ENCODE measurements at regions not wholly inside any gene's neighbourhood (a gene's known extent, or its start where the extent isn't known, plus 50 kb on each side); places are given as distances from the start of the nearest gene placed in this dataset.

DNA sequence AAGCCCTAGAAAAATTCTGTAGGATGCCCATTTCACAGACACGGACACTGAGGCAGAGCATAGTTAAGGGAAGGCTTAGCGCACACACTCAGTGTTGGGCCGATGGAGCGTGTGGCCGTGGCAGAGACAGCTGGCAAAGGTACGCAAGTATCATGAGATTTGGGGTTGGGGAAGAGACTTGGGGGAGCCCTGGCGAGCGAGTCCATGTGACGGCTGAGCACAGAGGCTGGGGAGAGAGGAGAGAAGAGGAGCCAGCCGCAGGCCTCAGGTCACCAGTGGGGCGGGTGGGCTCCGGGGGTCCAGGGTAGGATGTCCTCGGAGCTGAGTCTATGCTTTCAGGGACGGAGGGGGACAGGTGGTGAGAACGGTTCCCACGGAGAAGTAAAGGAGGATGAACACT is 311.3 kb downstream of the CTTN start:
- TF ChIP-seq, protein P1, sequence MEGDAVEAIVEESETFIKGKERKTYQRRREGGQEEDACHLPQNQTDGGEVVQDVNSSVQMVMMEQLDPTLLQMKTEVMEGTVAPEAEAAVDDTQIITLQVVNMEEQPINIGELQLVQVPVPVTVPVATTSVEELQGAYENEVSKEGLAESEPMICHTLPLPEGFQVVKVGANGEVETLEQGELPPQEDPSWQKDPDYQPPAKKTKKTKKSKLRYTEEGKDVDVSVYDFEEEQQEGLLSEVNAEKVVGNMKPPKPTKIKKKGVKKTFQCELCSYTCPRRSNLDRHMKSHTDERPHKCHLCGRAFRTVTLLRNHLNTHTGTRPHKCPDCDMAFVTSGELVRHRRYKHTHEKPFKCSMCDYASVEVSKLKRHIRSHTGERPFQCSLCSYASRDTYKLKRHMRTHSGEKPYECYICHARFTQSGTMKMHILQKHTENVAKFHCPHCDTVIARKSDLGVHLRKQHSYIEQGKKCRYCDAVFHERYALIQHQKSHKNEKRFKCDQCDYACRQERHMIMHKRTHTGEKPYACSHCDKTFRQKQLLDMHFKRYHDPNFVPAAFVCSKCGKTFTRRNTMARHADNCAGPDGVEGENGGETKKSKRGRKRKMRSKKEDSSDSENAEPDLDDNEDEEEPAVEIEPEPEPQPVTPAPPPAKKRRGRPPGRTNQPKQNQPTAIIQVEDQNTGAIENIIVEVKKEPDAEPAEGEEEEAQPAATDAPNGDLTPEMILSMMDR (IDR thresholded peaks at IDR 0.05; ENCODE audit: low read depth, low read length, missing input control), result no peak
- TF ChIP-seq, protein P2, sequence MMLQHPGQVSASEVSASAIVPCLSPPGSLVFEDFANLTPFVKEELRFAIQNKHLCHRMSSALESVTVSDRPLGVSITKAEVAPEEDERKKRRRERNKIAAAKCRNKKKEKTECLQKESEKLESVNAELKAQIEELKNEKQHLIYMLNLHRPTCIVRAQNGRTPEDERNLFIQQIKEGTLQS (IDR thresholded peaks at IDR 0.05), result no peak
- no peak for TF ChIP-seq GABPA (IDR thresholded peaks at IDR 0.05 in 1 of 2, conservative IDR thresholded peaks at IDR 0.05 in 1 of 2)
- no peak for TF ChIP-seq JUND (IDR thresholded peaks at IDR 0.05)

All from liver (tissue), 3 donors.